ENCODE measurements at regions not wholly inside any gene's neighbourhood (a gene's known extent, or its start where the extent isn't known, plus 50 kb on each side); places are given as distances from the start of the nearest gene placed in this dataset.

- Mint-ChIP-seq H3K27ac (no peak overlapping the region), H3K27me3 (no peaks in the 10 kb centered on the region), H3K4me3 (no peak overlapping the region), H3K36me3 (no peaks in the 10 kb centered on the region), H3K9me3 (peaks cover 0 to 5% (median 0%) of the 10 kb centered on the region in 11 donors), H3K4me1 (no peaks in the 10 kb centered on the region)
- ChIA-PET POLR2A (no interaction called here), CTCF (no interaction called here)
- H3K9me3 ChIP-seq (ENCODE audit: control insufficient read depth in 2 of 3, low read length in 3 of 3) = no peaks in the 10 kb centered on the region
- H3K36me3 ChIP-seq (ENCODE audit: control insufficient read depth in 2 of 3, insufficient read depth in 3 of 3, low read length in 3 of 3) = no peaks in the 10 kb centered on the region
- no peak overlapping the region for H3K27ac ChIP-seq (ENCODE audit: low read depth, low read length)
- no peaks in the 10 kb centered on the region for H3K27me3 ChIP-seq (ENCODE audit: control insufficient read depth in 2 of 2, insufficient read depth in 2 of 2, low read length in 2 of 2)
- intact Hi-C loops (cut with micrococcal nuclease) = no loop called here
- no peak for ATAC-seq
- no peaks in the 10 kb centered on the region for H3K4me1 ChIP-seq (ENCODE audit: control insufficient read depth in 2 of 2, insufficient read depth in 2 of 2, low read length in 2 of 2)
- no peak overlapping the region for H3K4me3 ChIP-seq (ENCODE audit: low read length)
- DNase-seq = no peak
Measured at GRCh38 chr12:83866477-83866876, 1046.1 kb downstream of the SLC6A15 start.

GRCh38 chr12:83865431-83865830 lies 1047.2 kb downstream of the SLC6A15 start:
- Histone ChIP-seq H3K27me3 (ENCODE audit: control insufficient read depth in 2 of 2, insufficient read depth in 2 of 2, low read length in 2 of 2) (no peaks in the 10 kb centered on the region), H3K4me3 (ENCODE audit: low read length) (no peak overlapping the region), H3K36me3 (ENCODE audit: control insufficient read depth in 2 of 3, insufficient read depth in 3 of 3, low read length in 3 of 3) (no peaks in the 10 kb centered on the region), H3K9me3 (ENCODE audit: control insufficient read depth in 2 of 3, low read length in 3 of 3) (no peaks in the 10 kb centered on the region), H3K4me1 (ENCODE audit: control insufficient read depth in 2 of 2, insufficient read depth in 2 of 2, low read length in 2 of 2) (no peaks in the 10 kb centered on the region), H3K27ac (ENCODE audit: low read depth, low read length) (no peak overlapping the region)
- no peak for ATAC-seq
- ChIA-PET CTCF (no interaction called here), POLR2A (no interaction called here)
- no peak overlapping the region for H3K4me3 Mint-ChIP-seq
- H3K27ac Mint-ChIP-seq = no peak overlapping the region
- H3K9me3 Mint-ChIP-seq = peaks cover 0 to 5% (median 0%) of the 10 kb centered on the region in 11 donors
- no peaks in the 10 kb centered on the region for H3K27me3 Mint-ChIP-seq
- no peaks in the 10 kb centered on the region for H3K36me3 Mint-ChIP-seq
- intact Hi-C loops (cut with micrococcal nuclease) = no loop called here
- H3K4me1 Mint-ChIP-seq = no peaks in the 10 kb centered on the region
- DNase-seq = no peak

GRCh38 chr12:83864054-83864453 lies 1048.5 kb downstream of the SLC6A15 start:
- Mint-ChIP-seq H3K27ac (no peak overlapping the region), H3K9me3 (peaks cover 0 to 5% (median 2%) of the 10 kb centered on the region in 11 donors), H3K27me3 (no peaks in the 10 kb centered on the region), H3K4me1 (no peaks in the 10 kb centered on the region), H3K36me3 (no peaks in the 10 kb centered on the region), H3K4me3 (no peak overlapping the region)
- ChIA-PET POLR2A (no interaction called here), CTCF (no interaction called here)
- H3K4me1 ChIP-seq (ENCODE audit: control insufficient read depth in 2 of 2, insufficient read depth in 2 of 2, low read length in 2 of 2) = no peaks in the 10 kb centered on the region
- H3K27ac ChIP-seq (ENCODE audit: low read depth, low read length) = no peak overlapping the region
- H3K27me3 ChIP-seq (ENCODE audit: control insufficient read depth in 2 of 2, insufficient read depth in 2 of 2, low read length in 2 of 2) = no peaks in the 10 kb centered on the region
- H3K4me3 ChIP-seq (ENCODE audit: low read length) = no peak overlapping the region
- DNase-seq (no peak), ATAC-seq (no peak)
- H3K9me3 ChIP-seq (ENCODE audit: control insufficient read depth in 2 of 3, low read length in 3 of 3) = no peaks in the 10 kb centered on the region
- intact Hi-C loops (cut with micrococcal nuclease) = no loop called here
- H3K36me3 ChIP-seq (ENCODE audit: control insufficient read depth in 2 of 3, insufficient read depth in 3 of 3, low read length in 3 of 3) = no peaks in the 10 kb centered on the region

- peaks cover 0 to 46% (median 20%) of the 10 kb centered on the region in 11 donors for H3K9me3 Mint-ChIP-seq
- no peak for DNase-seq
- Histone ChIP-seq H3K9me3 (ENCODE audit: control insufficient read depth in 2 of 3, low read length in 3 of 3) (peaks cover 0 to 6% (median 0%) of the 10 kb centered on the region in 3 experiments), H3K27ac (ENCODE audit: low read depth, low read length) (no peak overlapping the region), H3K36me3 (ENCODE audit: control insufficient read depth in 2 of 3, insufficient read depth in 3 of 3, low read length in 3 of 3) (no peaks in the 10 kb centered on the region), H3K4me1 (ENCODE audit: control insufficient read depth in 2 of 2, insufficient read depth in 2 of 2, low read length in 2 of 2) (no peaks in the 10 kb centered on the region), H3K4me3 (ENCODE audit: low read length) (no peak overlapping the region), H3K27me3 (ENCODE audit: control insufficient read depth in 2 of 2, insufficient read depth in 2 of 2, low read length in 2 of 2) (no peaks in the 10 kb centered on the region)
- no peaks in the 10 kb centered on the region for H3K4me1 Mint-ChIP-seq
- no peak overlapping the region for H3K27ac Mint-ChIP-seq
- POLR2A ChIA-PET = no interaction called here
- CTCF ChIA-PET = no interaction called here
- no peak overlapping the region for H3K4me3 Mint-ChIP-seq
- peaks cover 0 to 4% (median 0%) of the 10 kb centered on the region in 5 donors for H3K36me3 Mint-ChIP-seq
- intact Hi-C loops (cut with micrococcal nuclease) = no loop called here
- ATAC-seq = no peak
- no peaks in the 10 kb centered on the region for H3K27me3 Mint-ChIP-seq
Measured at GRCh38 chr12:83859021-83859420, 1053.6 kb downstream of the SLC6A15 start.

GRCh38 chr12:83856803-83857202 lies 1055.8 kb downstream of the SLC6A15 start:
- no peaks in the 10 kb centered on the region for H3K36me3 ChIP-seq (ENCODE audit: control insufficient read depth in 2 of 3, insufficient read depth in 3 of 3, low read length in 3 of 3)
- no peaks in the 10 kb centered on the region for H3K27me3 ChIP-seq (ENCODE audit: control insufficient read depth in 2 of 2, insufficient read depth in 2 of 2, low read length in 2 of 2)
- DNase-seq (no peak), ATAC-seq (no peak)
- peaks cover 0 to 4% (median 0%) of the 10 kb centered on the region in 5 donors for H3K36me3 Mint-ChIP-seq
- H3K4me1 Mint-ChIP-seq = no peaks in the 10 kb centered on the region
- intact Hi-C loops (cut with micrococcal nuclease) = no loop called here
- peaks cover 0 to 51% (median 22%) of the 10 kb centered on the region in 11 donors for H3K9me3 Mint-ChIP-seq
- no peak overlapping the region for H3K4me3 ChIP-seq (ENCODE audit: low read length)
- H3K4me3 Mint-ChIP-seq = no peak overlapping the region
- H3K27me3 Mint-ChIP-seq = no peaks in the 10 kb centered on the region
- no peaks in the 10 kb centered on the region for H3K4me1 ChIP-seq (ENCODE audit: control insufficient read depth in 2 of 2, insufficient read depth in 2 of 2, low read length in 2 of 2)
- H3K9me3 ChIP-seq (ENCODE audit: control insufficient read depth in 2 of 3, low read length in 3 of 3) = peaks cover 0 to 6% (median 0%) of the 10 kb centered on the region in 3 experiments
- ChIA-PET POLR2A (no interaction called here), CTCF (no interaction called here)
- no peak overlapping the region for H3K27ac Mint-ChIP-seq
- H3K27ac ChIP-seq (ENCODE audit: low read depth, low read length) = no peak overlapping the region

GRCh38 chr12:83850531-83850930 lies 1062.1 kb downstream of the SLC6A15 start:
- ChIA-PET POLR2A (no interaction called here), CTCF (no interaction called here)
- intact Hi-C loops (cut with micrococcal nuclease) = no loop called here
- Histone ChIP-seq H3K36me3 (ENCODE audit: control insufficient read depth in 2 of 3, insufficient read depth in 3 of 3, low read length in 3 of 3) (no peaks in the 10 kb centered on the region), H3K27me3 (ENCODE audit: control insufficient read depth in 2 of 2, insufficient read depth in 2 of 2, low read length in 2 of 2) (no peaks in the 10 kb centered on the region), H3K27ac (ENCODE audit: low read depth, low read length) (no peak overlapping the region), H3K4me1 (ENCODE audit: control insufficient read depth in 2 of 2, insufficient read depth in 2 of 2, low read length in 2 of 2) (no peaks in the 10 kb centered on the region), H3K9me3 (ENCODE audit: control insufficient read depth in 2 of 3, low read length in 3 of 3) (no peaks in the 10 kb centered on the region), H3K4me3 (ENCODE audit: low read length) (no peak overlapping the region)
- Mint-ChIP-seq H3K27ac (no peak overlapping the region), H3K27me3 (no peaks in the 10 kb centered on the region), H3K4me1 (no peaks in the 10 kb centered on the region), H3K36me3 (no peaks in the 10 kb centered on the region), H3K4me3 (no peak overlapping the region), H3K9me3 (peaks cover 0 to 20% (median 8%) of the 10 kb centered on the region in 11 donors)
- ATAC-seq (no peak), DNase-seq (no peak)

GRCh38 chr12:83848702-83849101 lies 1063.9 kb downstream of the SLC6A15 start:
- H3K9me3 ChIP-seq (ENCODE audit: control insufficient read depth in 2 of 3, low read length in 3 of 3) = no peaks in the 10 kb centered on the region
- no peaks in the 10 kb centered on the region for H3K36me3 ChIP-seq (ENCODE audit: control insufficient read depth in 2 of 3, insufficient read depth in 3 of 3, low read length in 3 of 3)
- DNase-seq = no peak
- H3K27ac Mint-ChIP-seq = no peak overlapping the region
- no peaks in the 10 kb centered on the region for H3K27me3 Mint-ChIP-seq
- H3K36me3 Mint-ChIP-seq = no peaks in the 10 kb centered on the region
- H3K4me3 ChIP-seq (ENCODE audit: low read length) = no peak overlapping the region
- H3K4me1 ChIP-seq (ENCODE audit: control insufficient read depth in 2 of 2, insufficient read depth in 2 of 2, low read length in 2 of 2) = no peaks in the 10 kb centered on the region
- peaks cover 0 to 12% (median 1%) of the 10 kb centered on the region in 11 donors for H3K9me3 Mint-ChIP-seq
- no peak overlapping the region for H3K4me3 Mint-ChIP-seq
- ChIA-PET POLR2A (no interaction called here), CTCF (no interaction called here)
- no peaks in the 10 kb centered on the region for H3K27me3 ChIP-seq (ENCODE audit: control insufficient read depth in 2 of 2, insufficient read depth in 2 of 2, low read length in 2 of 2)
- no peaks in the 10 kb centered on the region for H3K4me1 Mint-ChIP-seq
- intact Hi-C loops (cut with micrococcal nuclease) = no loop called here
- ATAC-seq = no peak
- H3K27ac ChIP-seq (ENCODE audit: low read depth, low read length) = no peak overlapping the region
